ENCODE measurements at regions not wholly inside any gene's neighbourhood (a gene's known extent, or its start where the extent isn't known, plus 50 kb on each side); places are given as distances from the start of the nearest gene placed in this dataset.

DNA sequence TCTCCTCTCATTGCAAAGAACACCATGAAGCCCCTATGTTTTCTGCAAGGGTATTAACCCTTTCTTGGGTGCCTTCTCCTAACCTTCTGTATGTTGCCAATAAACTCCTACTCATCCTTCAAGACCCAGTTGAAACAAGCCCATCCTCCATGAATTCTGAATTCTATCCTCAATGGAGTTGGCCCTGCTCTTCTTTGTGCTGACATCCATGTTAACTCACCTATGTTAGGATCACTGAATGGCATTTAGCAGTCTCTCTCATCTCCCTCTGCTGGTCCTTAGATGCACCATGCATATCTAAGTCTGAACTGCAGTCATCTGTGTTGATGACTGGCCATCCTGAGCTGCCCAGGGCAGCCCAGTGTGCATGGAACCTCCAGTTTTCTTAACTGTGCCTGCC is 129.8 kb downstream of the BUB3 start:
- TF ChIP-seq, protein P1, sequence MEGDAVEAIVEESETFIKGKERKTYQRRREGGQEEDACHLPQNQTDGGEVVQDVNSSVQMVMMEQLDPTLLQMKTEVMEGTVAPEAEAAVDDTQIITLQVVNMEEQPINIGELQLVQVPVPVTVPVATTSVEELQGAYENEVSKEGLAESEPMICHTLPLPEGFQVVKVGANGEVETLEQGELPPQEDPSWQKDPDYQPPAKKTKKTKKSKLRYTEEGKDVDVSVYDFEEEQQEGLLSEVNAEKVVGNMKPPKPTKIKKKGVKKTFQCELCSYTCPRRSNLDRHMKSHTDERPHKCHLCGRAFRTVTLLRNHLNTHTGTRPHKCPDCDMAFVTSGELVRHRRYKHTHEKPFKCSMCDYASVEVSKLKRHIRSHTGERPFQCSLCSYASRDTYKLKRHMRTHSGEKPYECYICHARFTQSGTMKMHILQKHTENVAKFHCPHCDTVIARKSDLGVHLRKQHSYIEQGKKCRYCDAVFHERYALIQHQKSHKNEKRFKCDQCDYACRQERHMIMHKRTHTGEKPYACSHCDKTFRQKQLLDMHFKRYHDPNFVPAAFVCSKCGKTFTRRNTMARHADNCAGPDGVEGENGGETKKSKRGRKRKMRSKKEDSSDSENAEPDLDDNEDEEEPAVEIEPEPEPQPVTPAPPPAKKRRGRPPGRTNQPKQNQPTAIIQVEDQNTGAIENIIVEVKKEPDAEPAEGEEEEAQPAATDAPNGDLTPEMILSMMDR (IDR thresholded peaks at IDR 0.05; ENCODE audit: insufficient read depth, low read depth, low read length): no peak
- DNase-seq (ENCODE audit: low read depth): no peak
- no peak overlapping the region for H3K4me3 ChIP-seq (ENCODE audit: low read depth, low read length)

DNA sequence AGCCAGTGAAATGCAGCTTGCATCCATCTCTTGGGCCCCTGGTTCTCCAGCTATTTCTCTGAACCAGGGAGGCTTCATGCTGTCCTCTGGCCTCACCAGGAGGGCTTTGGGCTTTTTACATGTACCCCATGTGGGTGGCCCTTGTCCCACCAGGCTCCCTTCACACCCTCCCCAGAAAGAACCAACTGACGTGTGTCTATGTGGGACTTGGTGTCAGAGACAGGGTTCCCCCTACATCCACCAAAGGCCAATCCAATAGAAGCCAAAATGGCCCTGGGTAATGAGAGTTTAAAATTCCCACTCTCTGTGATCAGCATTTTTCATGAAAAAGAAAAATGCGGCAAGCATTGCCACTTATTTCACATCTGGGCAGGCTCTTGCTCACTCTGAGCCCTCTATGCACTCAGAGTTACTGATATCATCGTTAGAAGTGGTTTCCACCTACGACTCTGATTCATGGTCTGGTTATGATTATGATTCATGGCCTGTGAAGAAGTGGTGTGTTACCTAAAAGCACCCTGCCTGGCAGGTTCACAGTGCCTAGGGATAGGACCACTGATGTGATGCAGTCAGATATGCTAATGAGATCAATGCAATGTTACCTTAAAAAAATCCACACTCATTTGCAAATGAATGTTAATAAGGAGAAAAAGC is 133.5 kb downstream of the BUB3 start:
- no peak for DNase-seq (ENCODE audit: low read depth)
- TF ChIP-seq, protein P1 (IDR thresholded peaks at IDR 0.05; ENCODE audit: insufficient read depth, low read depth, low read length): no peak

DNA sequence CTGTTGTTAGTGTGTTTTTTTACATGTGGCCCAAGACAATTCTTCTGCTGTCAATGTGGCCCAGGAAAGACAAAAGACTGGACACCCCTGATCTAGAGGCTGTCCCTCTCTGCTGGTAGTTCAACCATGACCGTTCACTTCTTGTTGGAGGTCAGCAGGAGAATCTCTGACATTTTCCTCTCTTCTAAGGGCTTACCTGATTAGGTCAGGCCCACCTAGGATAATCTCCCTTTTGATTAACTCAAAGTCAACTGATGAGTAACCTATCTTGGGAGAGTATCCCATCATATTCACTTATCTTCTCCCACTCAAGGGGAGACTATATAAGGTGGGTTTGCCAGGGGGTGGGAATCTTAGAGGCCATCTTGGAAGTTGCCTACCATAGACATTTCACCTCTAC is 135.2 kb downstream of the BUB3 start:
- TF ChIP-seq, protein P1 (IDR thresholded peaks at IDR 0.05; ENCODE audit: insufficient read depth, low read depth, low read length): no peak
- no peak overlapping the region for H3K4me3 ChIP-seq (ENCODE audit: low read depth, low read length)
- no peak for DNase-seq (ENCODE audit: low read depth)

More for the DNA sequence above, 133.5 kb downstream of the BUB3 start:
- H3K4me3 ChIP-seq (ENCODE audit: low read depth, low read length): no peak overlapping the region

DNA sequence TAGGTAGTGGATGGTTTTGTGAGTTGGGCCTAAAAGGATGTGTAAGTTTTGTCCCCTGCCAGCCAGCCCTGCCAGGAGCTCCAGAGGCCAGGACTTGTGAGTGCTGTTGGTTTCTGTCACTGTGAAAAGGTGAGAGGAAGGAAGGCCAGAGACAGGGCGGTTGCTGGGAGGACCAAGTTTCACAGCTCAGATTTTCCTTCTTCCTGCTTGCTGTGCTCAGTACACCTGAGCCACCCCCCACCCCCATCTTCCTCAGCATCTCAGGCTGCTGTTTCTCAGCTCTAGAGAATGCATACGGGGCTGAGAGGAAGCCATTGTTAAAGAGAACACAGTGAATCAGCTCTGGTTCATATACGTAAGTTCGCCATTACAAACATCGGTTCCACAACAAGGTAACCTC is 139.9 kb downstream of the BUB3 start:
- TF ChIP-seq, protein P1 (IDR thresholded peaks at IDR 0.05; ENCODE audit: insufficient read depth, low read depth, low read length): no peak
- no peak for DNase-seq (ENCODE audit: low read depth)
- no peak overlapping the region for H3K4me3 ChIP-seq (ENCODE audit: low read depth, low read length)

DNA sequence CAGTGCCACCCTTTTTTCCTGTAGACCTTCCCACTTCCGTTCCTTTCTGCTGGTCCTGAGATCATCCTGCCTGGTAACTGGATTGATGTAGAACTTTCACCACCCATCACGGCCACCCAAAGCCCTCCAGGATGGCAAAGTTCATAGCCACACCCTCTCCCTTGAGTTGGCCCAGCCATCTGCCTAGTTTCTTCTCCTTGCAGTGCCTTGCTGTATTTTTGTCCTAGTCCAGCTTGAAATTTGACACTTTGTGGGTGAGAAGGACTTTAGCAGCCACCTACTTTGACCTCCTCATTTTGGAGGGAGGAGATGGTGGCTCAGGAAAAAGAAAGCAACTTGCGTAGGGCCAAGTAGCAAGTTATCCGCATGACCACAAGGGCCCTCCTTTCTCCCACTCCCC is 140.7 kb downstream of the BUB3 start:
- no peak overlapping the region for H3K4me3 ChIP-seq (ENCODE audit: low read depth, low read length)
- TF ChIP-seq, protein P1 (IDR thresholded peaks at IDR 0.05; ENCODE audit: insufficient read depth, low read depth, low read length): no peak
- DNase-seq (ENCODE audit: low read depth): no peak

DNA sequence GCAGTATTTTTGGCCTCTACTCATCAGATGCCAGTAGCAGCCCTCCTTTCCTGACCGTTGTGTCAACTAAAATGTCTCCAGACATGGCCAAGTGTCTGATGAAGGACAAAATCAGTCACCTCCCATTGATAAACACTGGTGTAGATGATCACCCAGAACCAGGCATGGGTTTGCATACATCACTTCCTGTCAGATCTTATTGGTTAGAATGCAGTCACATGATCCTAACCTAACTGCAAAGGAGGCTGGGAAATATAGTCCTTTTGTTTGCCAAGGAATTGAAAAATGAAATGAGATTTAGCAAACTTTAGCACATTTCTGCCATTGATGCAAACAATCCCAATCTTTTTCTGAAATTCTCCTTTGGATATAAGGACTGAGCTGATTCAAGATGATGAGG is 141.4 kb downstream of the BUB3 start:
- no peak for DNase-seq (ENCODE audit: low read depth)
- TF ChIP-seq, protein P1 (IDR thresholded peaks at IDR 0.05; ENCODE audit: insufficient read depth, low read depth, low read length): no peak
- no peak overlapping the region for H3K4me3 ChIP-seq (ENCODE audit: low read depth, low read length)

DNA sequence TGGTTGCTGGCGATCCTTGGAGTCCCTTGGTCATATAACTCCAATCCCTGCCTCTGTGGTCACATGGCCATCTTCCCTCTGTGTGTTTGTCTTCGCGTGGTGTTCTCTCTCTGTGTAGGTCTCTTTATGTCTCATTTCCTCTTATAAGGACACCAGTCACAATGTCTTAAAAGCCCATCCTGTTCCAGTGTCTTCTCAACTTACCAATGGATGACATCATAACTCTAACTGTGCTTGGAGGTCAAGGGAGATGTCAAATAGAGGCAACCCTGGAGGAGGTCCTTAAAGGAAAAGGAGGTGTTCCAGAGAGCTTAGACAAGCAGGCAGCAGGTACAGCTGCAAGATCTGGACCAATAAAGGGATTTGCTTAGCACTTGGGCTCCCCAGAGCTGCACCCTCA is 143.0 kb downstream of the BUB3 start:
- no peak overlapping the region for H3K4me3 ChIP-seq (ENCODE audit: low read depth, low read length)
- no peak for DNase-seq (ENCODE audit: low read depth)
- TF ChIP-seq, protein P1 (IDR thresholded peaks at IDR 0.05; ENCODE audit: insufficient read depth, low read depth, low read length): no peak

Measured in fibroblast of villous mesenchyme (primary cell).